T-helper 1 cell treated with Interleukin-12 subunit alpha and Interleukin-12 subunit beta and Interleukin-4 antibody, amounts not matched to agents 30 μg/mL and 1 μg/mL, for 36 hours (primary cell): ENCODE measurements at regions not wholly inside any gene's neighbourhood (a gene's known extent, or its start where the extent isn't known, plus 50 kb on each side); places are given as distances from the start of the nearest gene placed in this dataset.

Experiments used
- H3K27ac Mint-ChIP-seq: one replicate; pipeline ENCODE4 v1.8.0; 2021; ENCODE audit warnings: mild to moderate bottlenecking, mixed read lengths
- H3K27me3 Mint-ChIP-seq: one replicate; pipeline ENCODE4 v1.8.0; 2021; ENCODE audit warnings: low read depth, mixed read lengths
- H3K36me3 Mint-ChIP-seq: one replicate; pipeline ENCODE4 v1.8.0; 2021; ENCODE audit warnings: low read depth, mixed read lengths
- H3K4me1 Mint-ChIP-seq: one replicate; pipeline ENCODE4 v1.8.0; 2021; ENCODE audit warnings: low read depth, mixed read lengths
- H3K4me3 Mint-ChIP-seq: one replicate; pipeline ENCODE4 v1.8.0; 2021; ENCODE audit warnings: mild to moderate bottlenecking, moderate library complexity, mixed read lengths
- H3K9me3 Mint-ChIP-seq: one replicate; pipeline ENCODE4 v1.8.0; 2021; ENCODE audit warnings: mixed read lengths

DNA sequence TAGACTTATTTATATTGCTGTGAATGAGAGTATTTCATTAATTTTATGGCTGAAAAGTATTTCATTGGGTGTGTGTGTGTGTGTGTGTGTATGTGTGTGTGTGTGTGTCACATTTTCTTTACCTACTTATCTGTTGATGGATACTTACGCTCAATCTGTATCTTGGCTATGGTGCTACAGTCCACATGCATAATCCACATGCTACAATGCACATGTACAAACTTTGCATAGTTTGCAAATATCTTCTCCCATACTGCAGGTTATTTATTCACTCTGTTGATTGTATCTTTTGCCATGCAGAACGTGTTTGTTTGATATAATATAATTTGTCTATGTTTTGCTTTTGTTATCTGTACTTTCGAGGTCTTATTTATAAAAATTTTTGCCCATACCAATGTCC lies 167.8 kb downstream of the RAB28 start:
- no peaks in the 10 kb centered on the region for H3K36me3 Mint-ChIP-seq
- H3K9me3 Mint-ChIP-seq: no peaks in the 10 kb centered on the region
- no peak overlapping the region for H3K27ac Mint-ChIP-seq
- no peaks in the 10 kb centered on the region for H3K27me3 Mint-ChIP-seq
- H3K4me1 Mint-ChIP-seq: no peaks in the 10 kb centered on the region
- no peak overlapping the region for H3K4me3 Mint-ChIP-seq

DNA sequence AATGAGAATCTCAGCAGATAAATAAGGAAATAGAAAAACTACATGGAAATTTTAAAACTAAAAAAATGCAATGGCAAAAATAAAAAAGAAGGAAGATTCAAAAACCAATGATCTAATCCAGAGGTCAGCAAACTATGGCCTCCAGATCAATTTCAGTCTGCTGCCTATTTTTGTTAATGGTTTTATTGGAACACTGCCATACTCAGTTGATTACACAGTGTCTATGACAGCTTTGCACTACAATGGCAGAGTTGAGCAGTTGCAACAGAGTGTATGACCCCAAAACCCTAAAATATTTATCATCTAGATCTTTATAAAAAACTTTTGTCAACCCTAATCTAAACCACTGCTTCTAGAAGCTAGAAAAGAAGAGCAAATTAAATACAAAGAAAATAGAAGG lies 170.3 kb downstream of the RAB28 start:
- no peaks in the 10 kb centered on the region for H3K36me3 Mint-ChIP-seq
- no peak overlapping the region for H3K4me3 Mint-ChIP-seq
- no peaks in the 10 kb centered on the region for H3K4me1 Mint-ChIP-seq
- H3K27me3 Mint-ChIP-seq: no peaks in the 10 kb centered on the region
- no peak overlapping the region for H3K27ac Mint-ChIP-seq
- H3K9me3 Mint-ChIP-seq: no peaks in the 10 kb centered on the region

DNA sequence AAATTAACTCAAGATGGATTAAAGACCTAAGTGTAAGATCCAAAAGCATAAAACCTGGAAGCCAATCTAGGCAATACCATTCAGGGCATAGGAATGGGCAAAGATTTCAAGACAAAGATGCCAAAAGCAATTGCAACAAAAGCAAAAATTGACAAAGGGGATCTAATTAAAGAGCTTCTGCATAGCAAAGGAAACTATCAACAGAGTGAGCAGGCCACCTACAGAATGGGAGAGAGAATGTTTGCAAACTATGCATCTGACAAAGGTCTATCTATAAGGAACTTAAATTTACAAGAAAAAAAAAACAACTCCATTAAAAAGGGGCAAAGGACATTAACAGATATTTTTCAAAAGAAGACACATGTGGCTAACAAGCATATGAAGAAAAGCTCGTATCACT lies 171.9 kb downstream of the RAB28 start:
- H3K36me3 Mint-ChIP-seq: no peaks in the 10 kb centered on the region
- no peaks in the 10 kb centered on the region for H3K9me3 Mint-ChIP-seq
- H3K4me1 Mint-ChIP-seq: no peaks in the 10 kb centered on the region
- no peak overlapping the region for H3K4me3 Mint-ChIP-seq
- H3K27ac Mint-ChIP-seq: no peak overlapping the region
- H3K27me3 Mint-ChIP-seq: no peaks in the 10 kb centered on the region

DNA sequence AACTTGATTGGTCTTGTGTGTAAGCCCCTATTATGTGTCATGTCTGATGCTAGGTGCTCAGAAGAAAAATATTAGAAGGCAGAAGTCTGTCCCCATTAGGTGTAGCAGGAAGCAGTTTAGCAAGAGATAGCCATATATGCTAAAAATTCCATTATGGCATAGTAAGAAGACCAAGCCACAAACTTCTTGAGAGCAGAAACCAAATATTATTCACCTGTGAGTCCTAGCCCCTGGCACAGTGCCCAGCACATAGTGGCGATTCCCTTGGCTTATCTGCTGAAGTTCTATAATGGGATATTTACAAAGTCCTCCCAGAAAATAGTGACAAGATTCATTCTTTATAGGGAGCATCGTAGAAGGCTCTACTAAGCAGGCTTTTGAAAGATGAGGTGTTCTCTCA lies 174.4 kb downstream of the RAB28 start:
- Mint-ChIP-seq H3K4me1 (no peaks in the 10 kb centered on the region), H3K27ac (no peak overlapping the region), H3K4me3 (no peak overlapping the region), H3K36me3 (peaks cover 1% of the 10 kb centered on the region), H3K9me3 (peaks cover 7% of the 10 kb centered on the region), H3K27me3 (no peaks in the 10 kb centered on the region)

DNA sequence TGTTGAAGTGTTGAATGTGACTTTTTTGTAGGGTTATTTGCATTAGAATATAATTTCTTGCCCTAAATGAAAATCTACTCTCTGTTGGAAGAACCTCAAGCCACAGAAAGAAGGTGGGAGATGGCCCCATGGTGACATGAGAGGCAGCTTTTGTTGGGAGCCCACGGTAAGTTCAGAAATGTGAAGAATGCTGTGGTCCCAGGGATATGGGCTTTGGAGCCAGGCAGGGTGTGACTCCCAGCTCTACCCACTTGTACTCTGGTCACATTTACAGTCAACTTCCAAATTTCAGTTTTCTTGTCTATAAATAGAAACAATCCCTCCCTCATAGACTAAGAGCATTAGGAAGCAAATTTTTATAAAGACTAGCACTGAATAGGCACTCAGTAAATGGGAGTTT lies 177.8 kb downstream of the RAB28 start:
- Mint-ChIP-seq H3K36me3 (peaks cover 2% of the 10 kb centered on the region), H3K27ac (no peak overlapping the region), H3K27me3 (no peaks in the 10 kb centered on the region), H3K4me1 (no peaks in the 10 kb centered on the region), H3K9me3 (peaks cover 10% of the 10 kb centered on the region), H3K4me3 (no peak overlapping the region)

DNA sequence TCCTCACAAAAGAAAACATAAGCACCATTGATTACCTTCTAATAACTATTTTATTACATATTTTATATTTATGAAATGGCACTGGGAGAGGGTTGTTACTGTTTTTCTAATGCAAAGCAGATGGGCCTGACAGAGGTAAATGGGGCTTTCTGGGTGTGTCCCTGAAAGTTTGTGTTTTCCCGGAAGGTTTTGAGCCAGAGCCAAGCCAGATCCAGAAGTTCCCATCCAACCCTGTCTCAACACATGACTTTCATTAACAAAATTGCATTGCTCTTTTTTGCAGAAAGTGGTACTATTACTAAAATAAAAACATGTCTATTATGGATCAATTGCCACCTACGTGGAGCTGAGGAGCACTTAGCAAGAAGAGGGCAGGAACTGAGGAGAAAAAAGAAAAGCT lies 181.3 kb downstream of the RAB28 start:
- H3K9me3 Mint-ChIP-seq: peaks cover 29% of the 10 kb centered on the region
- no peak overlapping the region for H3K27ac Mint-ChIP-seq
- H3K27me3 Mint-ChIP-seq: no peaks in the 10 kb centered on the region
- no peaks in the 10 kb centered on the region for H3K4me1 Mint-ChIP-seq
- H3K4me3 Mint-ChIP-seq: no peak overlapping the region
- peaks cover 2% of the 10 kb centered on the region for H3K36me3 Mint-ChIP-seq

DNA sequence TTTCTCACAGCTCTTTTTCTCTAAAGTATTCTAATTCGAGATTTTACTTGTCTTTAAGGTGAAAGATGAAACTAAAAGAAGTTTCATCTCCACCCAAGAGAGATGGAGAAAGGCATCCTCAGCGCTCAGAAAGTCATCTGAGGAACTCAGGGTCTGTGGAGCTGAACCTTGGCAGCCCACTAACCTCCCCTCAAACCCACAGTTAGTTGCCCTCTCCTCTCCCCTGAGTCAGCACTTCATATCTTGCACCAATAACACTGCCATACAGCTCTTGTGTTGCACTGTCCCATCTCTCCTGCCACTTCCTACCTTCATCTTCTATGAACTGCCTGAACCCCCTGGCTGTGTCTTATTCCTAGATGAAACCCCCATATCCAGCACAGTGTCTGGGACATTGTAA lies 184.8 kb downstream of the RAB28 start:
- no peak overlapping the region for H3K27ac Mint-ChIP-seq
- H3K36me3 Mint-ChIP-seq: no peaks in the 10 kb centered on the region
- no peak overlapping the region for H3K4me3 Mint-ChIP-seq
- H3K9me3 Mint-ChIP-seq: peaks cover 23% of the 10 kb centered on the region
- no peaks in the 10 kb centered on the region for H3K4me1 Mint-ChIP-seq
- no peaks in the 10 kb centered on the region for H3K27me3 Mint-ChIP-seq

DNA sequence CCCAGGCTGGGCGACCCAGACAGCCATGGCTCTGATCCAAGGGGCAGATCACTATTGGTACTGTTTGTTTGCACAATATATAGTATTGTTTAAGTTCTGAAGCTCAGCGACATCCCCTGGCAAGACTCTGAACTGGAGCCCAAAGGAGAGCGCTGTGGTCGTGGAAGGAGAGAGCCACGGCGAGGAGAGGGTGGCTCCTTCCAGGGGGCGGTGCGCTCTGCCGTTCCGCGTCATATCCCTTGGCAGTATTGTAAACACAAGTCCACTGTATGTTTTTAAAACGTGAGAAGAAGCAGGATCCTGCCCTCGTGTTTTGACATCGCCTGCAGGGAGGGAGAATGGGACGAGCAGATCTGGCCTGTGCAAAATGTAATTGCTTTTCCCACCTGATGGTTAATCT lies 185.5 kb downstream of the RAB28 start:
- peaks cover 23% of the 10 kb centered on the region for H3K9me3 Mint-ChIP-seq
- H3K4me3 Mint-ChIP-seq: no peak overlapping the region
- no peaks in the 10 kb centered on the region for H3K4me1 Mint-ChIP-seq
- no peaks in the 10 kb centered on the region for H3K36me3 Mint-ChIP-seq
- no peak overlapping the region for H3K27ac Mint-ChIP-seq
- H3K27me3 Mint-ChIP-seq: no peaks in the 10 kb centered on the region

DNA sequence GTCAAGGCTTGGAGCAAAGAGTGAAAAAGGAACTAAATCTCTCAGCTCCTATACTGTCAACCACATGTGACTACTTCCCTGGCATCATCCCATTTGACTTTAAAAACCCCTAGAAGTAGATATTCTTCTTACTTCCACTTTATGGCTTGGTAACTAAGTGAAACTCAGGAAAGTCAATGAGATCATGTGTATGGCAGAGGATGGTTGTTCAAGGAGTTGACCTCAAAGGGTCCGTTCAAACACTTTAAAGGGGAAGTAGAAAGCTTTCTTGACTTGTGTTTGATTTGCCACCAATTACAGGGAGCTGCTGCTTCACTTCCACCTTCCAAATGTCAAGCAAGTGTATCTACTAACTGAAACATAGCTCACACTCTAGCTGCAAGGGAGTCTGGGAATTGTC lies 187.2 kb downstream of the RAB28 start:
- H3K9me3 Mint-ChIP-seq: peaks cover 28% of the 10 kb centered on the region
- H3K4me3 Mint-ChIP-seq: no peak overlapping the region
- H3K4me1 Mint-ChIP-seq: no peaks in the 10 kb centered on the region
- H3K36me3 Mint-ChIP-seq: no peaks in the 10 kb centered on the region
- no peaks in the 10 kb centered on the region for H3K27me3 Mint-ChIP-seq
- H3K27ac Mint-ChIP-seq: no peak overlapping the region

DNA sequence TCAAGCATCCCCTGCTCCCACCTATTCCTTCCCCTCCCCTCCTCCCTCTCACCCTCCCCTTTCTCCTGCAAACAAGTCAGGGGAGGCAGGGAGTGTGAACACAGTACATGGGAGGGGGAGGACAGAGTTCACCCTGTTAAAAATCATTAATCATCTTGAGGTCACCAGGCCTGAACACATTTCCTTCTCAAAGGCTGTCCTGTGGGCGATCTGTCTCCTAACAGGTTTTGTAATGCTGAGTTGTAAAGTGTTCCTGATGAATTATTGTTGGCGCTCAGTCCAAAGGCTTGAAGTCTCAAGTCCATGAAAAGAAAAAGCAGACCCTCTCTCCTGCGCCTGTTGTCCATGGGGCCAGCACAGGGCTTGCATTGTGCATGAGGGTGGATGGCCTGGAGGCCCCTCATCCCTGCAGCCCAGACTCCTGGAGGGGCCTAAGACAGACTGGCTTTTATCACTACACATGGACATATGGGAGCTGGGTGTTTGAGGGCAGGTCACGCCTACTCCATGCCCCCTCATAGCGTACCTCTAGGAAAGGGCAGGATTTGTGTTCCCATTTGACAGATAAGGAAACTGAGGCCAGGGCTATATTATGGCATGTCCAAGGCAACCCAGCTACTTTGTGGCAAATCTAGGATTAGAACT lies 189.1 kb downstream of the RAB28 start:
- Mint-ChIP-seq H3K27ac (no peak overlapping the region), H3K4me3 (no peak overlapping the region), H3K36me3 (no peaks in the 10 kb centered on the region), H3K4me1 (no peaks in the 10 kb centered on the region), H3K27me3 (no peaks in the 10 kb centered on the region), H3K9me3 (peaks cover 13% of the 10 kb centered on the region)

DNA sequence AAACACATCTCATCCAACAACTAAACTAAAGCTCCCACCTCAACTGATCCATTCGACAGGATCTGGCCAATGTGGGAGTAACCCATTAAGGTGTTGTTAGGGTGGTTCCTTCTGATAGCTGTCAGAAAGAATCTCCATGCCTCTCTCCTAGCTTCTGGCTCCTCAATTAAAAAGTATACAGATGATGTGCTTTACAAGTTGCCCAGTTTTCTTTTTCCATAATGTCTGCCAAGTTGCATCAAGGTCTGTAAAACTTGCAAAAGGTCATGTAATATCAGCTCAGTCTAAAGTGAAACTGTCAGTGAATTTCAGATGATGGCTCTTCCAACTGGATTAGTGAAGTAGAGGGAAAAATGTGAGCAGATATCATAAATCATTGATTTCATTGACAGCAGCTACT lies 191.8 kb downstream of the RAB28 start:
- peaks cover 24% of the 10 kb centered on the region for H3K9me3 Mint-ChIP-seq
- H3K4me1 Mint-ChIP-seq: no peaks in the 10 kb centered on the region
- H3K36me3 Mint-ChIP-seq: no peaks in the 10 kb centered on the region
- no peaks in the 10 kb centered on the region for H3K27me3 Mint-ChIP-seq
- no peak overlapping the region for H3K4me3 Mint-ChIP-seq
- no peak overlapping the region for H3K27ac Mint-ChIP-seq

DNA sequence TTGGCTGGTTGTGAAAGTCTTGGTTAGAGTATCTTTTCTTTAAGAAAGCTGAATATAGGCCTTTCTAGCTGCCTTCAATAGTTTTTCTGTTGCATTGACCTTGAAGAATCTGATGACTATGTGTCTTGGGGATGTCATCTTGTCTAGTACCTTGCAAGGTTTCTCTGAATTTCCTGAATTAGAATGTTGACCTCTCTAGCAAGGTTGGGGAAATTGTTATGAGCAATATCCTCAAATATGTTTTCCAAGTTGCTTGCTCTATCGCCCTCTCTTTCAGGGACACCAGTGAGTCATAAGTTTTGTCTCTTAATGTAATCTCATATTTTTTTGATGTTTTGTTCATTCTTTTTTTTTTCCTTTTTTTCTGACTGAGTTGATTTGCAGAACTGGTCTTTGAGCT lies 194.7 kb downstream of the RAB28 start:
- H3K4me1 Mint-ChIP-seq: no peaks in the 10 kb centered on the region
- no peak overlapping the region for H3K27ac Mint-ChIP-seq
- H3K4me3 Mint-ChIP-seq: no peak overlapping the region
- peaks cover 35% of the 10 kb centered on the region for H3K9me3 Mint-ChIP-seq
- H3K36me3 Mint-ChIP-seq: no peaks in the 10 kb centered on the region
- no peaks in the 10 kb centered on the region for H3K27me3 Mint-ChIP-seq

DNA sequence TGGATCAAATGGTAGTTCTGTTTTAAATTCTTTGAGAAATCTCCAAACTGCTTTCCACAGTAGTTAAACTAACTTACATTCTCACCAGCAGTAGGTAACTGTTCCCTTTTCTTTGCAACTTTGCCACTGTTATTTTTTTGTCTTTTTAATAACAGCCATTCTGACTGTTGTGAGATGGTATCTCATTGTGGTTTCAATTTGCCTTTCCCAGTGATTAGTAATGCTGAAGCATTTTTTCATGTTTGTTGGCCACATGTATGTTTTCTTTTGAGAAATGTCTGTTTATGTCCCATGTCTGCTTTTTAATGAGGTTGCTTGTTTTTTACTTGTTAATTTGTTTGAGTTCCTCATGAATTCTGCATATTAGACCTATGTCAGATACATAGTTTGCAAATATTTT lies 198.8 kb downstream of the RAB28 start:
- Mint-ChIP-seq H3K36me3 (no peaks in the 10 kb centered on the region), H3K9me3 (peaks cover 29% of the 10 kb centered on the region), H3K4me3 (no peak overlapping the region)

DNA sequence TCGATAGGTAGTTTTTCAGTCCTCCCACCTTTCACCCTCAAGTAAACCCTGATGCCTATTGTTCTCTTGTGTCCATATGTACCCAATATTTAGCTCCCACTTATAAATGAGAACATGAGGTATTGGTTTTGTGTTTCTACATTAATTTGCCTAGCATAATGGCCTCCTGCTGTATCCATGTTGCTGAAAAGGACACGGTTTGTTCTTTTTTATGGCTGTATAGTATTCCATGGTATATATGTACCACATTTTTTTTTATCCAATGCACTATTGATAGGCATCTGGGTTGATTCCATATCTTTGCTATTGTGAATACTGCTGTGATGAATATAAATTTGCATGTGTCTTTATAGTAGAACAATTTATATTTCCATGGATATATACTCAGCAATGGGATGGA lies 199.2 kb downstream of the RAB28 start:
- Mint-ChIP-seq H3K4me3 (no peak overlapping the region), H3K9me3 (peaks cover 29% of the 10 kb centered on the region), H3K27ac (no peak overlapping the region), H3K4me1 (no peaks in the 10 kb centered on the region), H3K36me3 (no peaks in the 10 kb centered on the region), H3K27me3 (no peaks in the 10 kb centered on the region)

More for the DNA sequence above, 198.8 kb downstream of the RAB28 start:
- Mint-ChIP-seq H3K27ac (no peak overlapping the region), H3K4me1 (no peaks in the 10 kb centered on the region), H3K27me3 (no peaks in the 10 kb centered on the region)

DNA sequence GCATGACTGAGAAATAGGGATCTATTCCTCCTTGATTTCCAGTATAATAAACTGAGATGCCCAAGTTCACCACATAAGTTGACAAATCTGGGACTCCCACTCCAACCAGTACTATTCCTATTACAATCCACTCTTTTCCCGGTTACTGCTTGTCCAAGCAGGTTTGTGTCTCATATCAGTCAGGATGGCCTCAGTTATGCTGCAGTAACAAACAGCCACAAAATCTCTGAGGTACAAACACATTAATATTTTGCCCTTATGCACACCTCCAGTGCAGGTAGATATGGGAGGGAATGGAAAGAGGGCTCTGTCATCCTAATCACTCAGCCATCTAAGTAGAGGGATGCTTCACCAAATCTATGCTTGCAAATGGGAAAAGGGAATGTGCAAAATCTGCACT lies 207.8 kb downstream of the RAB28 start:
- Mint-ChIP-seq H3K4me3 (no peak overlapping the region), H3K4me1 (no peaks in the 10 kb centered on the region), H3K9me3 (peaks cover 19% of the 10 kb centered on the region), H3K27me3 (no peaks in the 10 kb centered on the region), H3K27ac (no peak overlapping the region), H3K36me3 (no peaks in the 10 kb centered on the region)

DNA sequence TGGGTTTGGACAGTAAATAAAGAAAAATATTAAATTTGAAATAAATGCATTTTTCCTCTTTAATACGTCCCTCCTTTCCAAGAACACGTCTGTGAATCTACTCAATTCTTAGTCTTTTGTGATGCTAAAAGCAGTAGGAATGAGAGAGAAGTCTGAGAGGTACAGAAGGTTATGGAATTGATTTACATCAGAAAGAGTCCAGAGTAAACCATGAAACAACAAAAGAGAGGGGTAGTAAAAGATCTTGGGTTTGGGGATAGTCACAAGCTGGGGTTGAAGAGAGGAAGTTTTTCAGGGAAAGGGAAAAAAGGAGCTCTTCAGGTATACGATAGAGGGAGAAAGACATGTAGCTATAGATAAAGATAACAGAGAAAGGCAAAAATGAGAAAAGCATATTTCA lies 215.4 kb downstream of the RAB28 start:
- no peaks in the 10 kb centered on the region for H3K27me3 Mint-ChIP-seq
- H3K4me1 Mint-ChIP-seq: no peaks in the 10 kb centered on the region
- peaks cover 15% of the 10 kb centered on the region for H3K9me3 Mint-ChIP-seq
- H3K4me3 Mint-ChIP-seq: no peak overlapping the region
- no peaks in the 10 kb centered on the region for H3K36me3 Mint-ChIP-seq
- no peak overlapping the region for H3K27ac Mint-ChIP-seq
